Brain microvascular endothelial cell (primary cell): ENCODE measurements at regions not wholly inside any gene's neighbourhood (a gene's known extent, or its start where the extent isn't known, plus 50 kb on each side); places are given as distances from the start of the nearest gene placed in this dataset.

Experiments used
- DNase-seq: peaks from one replicate; pipeline ENCODE4 v3.0.0-alpha.2; 2020
- H3K27ac ChIP-seq: fragments of 250-450 bp; sonication (Bioruptor Pico); 2 replicates; pipeline ENCODE4 v1.5.1; 2020; ENCODE audit warnings: mild to moderate bottlenecking, moderate library complexity
- H3K27me3 ChIP-seq: fragments of 250-450 bp; sonication (Bioruptor Pico); replicated peaks from 2 replicates; pipeline ENCODE4 v1.5.1; 2020; ENCODE audit warnings: mild to moderate bottlenecking
- H3K36me3 ChIP-seq: fragments of 250-450 bp; sonication (Bioruptor Pico); replicated peaks from 2 replicates; pipeline ENCODE4 v1.5.1; 2020; ENCODE audit warnings: mild to moderate bottlenecking
- H3K4me3 ChIP-seq: 2 replicates; pipeline ENCODE4 v1.5.1; 2011; ENCODE audit warnings: low read depth, mild to moderate bottlenecking, control low read depth, low read length, moderate library complexity
- CTCF ChIP-seq: IDR thresholded peaks from 2 replicates; pipeline ENCODE4 v1.5.1; 2011; ENCODE audit warnings: low read depth, mild to moderate bottlenecking, moderate library complexity, low read length, control low read depth, inconsistent platforms; ENCODE audit errors: missing control alignments
- in situ Hi-C: cut with HindIII; loops from 2 replicates; pipeline ENCODE4 v1.10.0; 2017; ENCODE audit warnings: low sequenced_read_pairs, low pct_ligation_motif_present

GRCh38 chr13:23953860-23954512 lies 56.7 kb upstream of the C1QTNF9B start:
- no peak for TF ChIP-seq CTCF
- no peaks in the 10 kb centered on the region for H3K36me3 ChIP-seq
- in situ Hi-C loops: no loop called here
- no peak overlapping the region for H3K4me3 ChIP-seq
- no peaks in the 10 kb centered on the region for H3K27me3 ChIP-seq
- H3K27ac ChIP-seq: no peak overlapping the region
- no peak for DNase-seq

GRCh38 chr13:23955064-23955463 lies 57.8 kb upstream of the C1QTNF9B start:
- no peak overlapping the region for H3K27ac ChIP-seq
- no peak for TF ChIP-seq CTCF
- no peak for DNase-seq
- in situ Hi-C loops: no loop called here
- no peaks in the 10 kb centered on the region for H3K27me3 ChIP-seq
- no peaks in the 10 kb centered on the region for H3K36me3 ChIP-seq
- H3K4me3 ChIP-seq: no peak overlapping the region

GRCh38 chr13:23956106-23956505 lies 58.8 kb upstream of the C1QTNF9B start:
- in situ Hi-C loops: no loop called here
- Histone ChIP-seq H3K36me3 (no peaks in the 10 kb centered on the region), H3K27me3 (no peaks in the 10 kb centered on the region), H3K4me3 (no peak overlapping the region), H3K27ac (no peak overlapping the region)
- TF ChIP-seq CTCF: no peak
- DNase-seq: peak; percentile 46

- Histone ChIP-seq H3K36me3 (no peaks in the 10 kb centered on the region), H3K4me3 (no peak overlapping the region), H3K27me3 (no peaks in the 10 kb centered on the region), H3K27ac (no peak overlapping the region)
- TF ChIP-seq CTCF: no peak
- no peak for DNase-seq
- in situ Hi-C loops: no loop called here
Observed at GRCh38 chr13:23957981-23958380, 60.7 kb upstream of the C1QTNF9B start.

- Histone ChIP-seq H3K27ac (no peak overlapping the region), H3K27me3 (no peaks in the 10 kb centered on the region), H3K36me3 (no peaks in the 10 kb centered on the region), H3K4me3 (no peak overlapping the region)
- no peak for TF ChIP-seq CTCF
- no peak for DNase-seq
- in situ Hi-C loops: no loop called here
Observed at GRCh38 chr13:23959231-23959862, 62.0 kb upstream of the C1QTNF9B start.
